Epithelial cell of esophagus (primary cell): ENCODE measurements at regions not wholly inside any gene's neighbourhood (a gene's known extent, or its start where the extent isn't known, plus 50 kb on each side); places are given as distances from the start of the nearest gene placed in this dataset.
"Not testable (repeated sequence)": the region's sequence is repeated elsewhere in the genome, so short reads cannot be mapped to it uniquely, and the experiment has no call there.

Experiments used
- DNase-seq: peaks from one replicate; pipeline ENCODE4 v3.0.0; 2010; ENCODE audit warnings: low read depth
- H3K4me3 ChIP-seq: 2 replicates; pipeline ENCODE4 v1.5.1; 2011; ENCODE audit warnings: mild to moderate bottlenecking, low read length, control low read depth
- CTCF ChIP-seq: IDR thresholded peaks from 2 replicates; pipeline ENCODE4 v1.5.1; 2011; ENCODE audit warnings: low read depth, mild to moderate bottlenecking, low read length, control low read depth, inconsistent platforms; ENCODE audit not compliant: insufficient read depth; ENCODE audit errors: missing control alignments

- no peak overlapping the region for H3K4me3 ChIP-seq
- no peak for DNase-seq
- no peak for TF ChIP-seq CTCF
Observed at GRCh38 chr10:3640816-3641215, 144.2 kb downstream of the KLF6 start.

DNA sequence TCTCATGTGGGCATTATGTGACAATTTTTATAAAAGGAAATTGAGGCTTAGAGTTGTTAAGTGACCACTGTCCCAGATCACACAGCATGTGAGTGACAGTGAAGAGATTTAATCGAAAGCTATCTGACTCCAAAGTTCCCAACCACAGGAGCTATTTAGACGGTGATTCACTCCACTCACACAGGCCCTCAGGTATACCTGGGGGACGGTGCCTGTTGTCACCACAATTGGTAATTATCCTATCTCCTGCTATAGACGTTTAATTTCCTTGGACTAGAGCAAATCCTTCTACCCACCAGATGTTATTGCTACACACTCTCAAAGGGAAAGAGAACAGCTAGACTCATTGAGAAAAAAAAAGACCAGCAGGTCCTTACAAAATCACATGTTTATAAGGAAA, 145.5 kb downstream of the KLF6 start:
- no peak overlapping the region for H3K4me3 ChIP-seq
- peak; percentile 38 for DNase-seq
- TF ChIP-seq CTCF, result no peak

GRCh38 chr10:3636356-3637181, 148.4 kb downstream of the KLF6 start:
- no peak for TF ChIP-seq CTCF
- H3K4me3 ChIP-seq, result no peak overlapping the region
- peak; percentile 64 for DNase-seq

- no peak for TF ChIP-seq CTCF
- H3K4me3 ChIP-seq, result no peak overlapping the region
- peak; percentile 98 for DNase-seq
Observed at GRCh38 chr10:3635697-3636096, 149.3 kb downstream of the KLF6 start.

DNA sequence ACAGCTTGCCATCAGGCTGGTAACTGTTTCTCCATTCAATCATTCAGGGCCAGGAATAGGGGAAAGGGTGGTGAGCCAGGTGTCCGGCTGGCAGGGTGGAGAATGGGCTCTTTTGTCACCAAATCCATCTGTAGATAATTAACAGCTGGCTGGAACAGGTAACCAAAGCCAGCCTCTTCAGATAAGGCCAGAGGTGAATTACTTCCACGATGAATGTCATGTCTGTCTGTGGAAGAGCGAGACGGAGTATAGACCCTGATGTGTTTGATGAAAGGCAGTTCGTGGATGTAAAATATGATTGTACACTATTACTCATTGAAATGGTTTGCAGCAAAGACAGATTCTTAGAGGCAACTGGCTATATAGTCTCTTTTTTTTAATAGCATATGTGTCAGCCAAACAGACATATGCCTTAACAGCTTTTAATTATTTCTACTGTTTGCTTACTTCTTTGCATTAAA, 149.8 kb downstream of the KLF6 start:
- DNase-seq, result peak; percentile 52

DNA sequence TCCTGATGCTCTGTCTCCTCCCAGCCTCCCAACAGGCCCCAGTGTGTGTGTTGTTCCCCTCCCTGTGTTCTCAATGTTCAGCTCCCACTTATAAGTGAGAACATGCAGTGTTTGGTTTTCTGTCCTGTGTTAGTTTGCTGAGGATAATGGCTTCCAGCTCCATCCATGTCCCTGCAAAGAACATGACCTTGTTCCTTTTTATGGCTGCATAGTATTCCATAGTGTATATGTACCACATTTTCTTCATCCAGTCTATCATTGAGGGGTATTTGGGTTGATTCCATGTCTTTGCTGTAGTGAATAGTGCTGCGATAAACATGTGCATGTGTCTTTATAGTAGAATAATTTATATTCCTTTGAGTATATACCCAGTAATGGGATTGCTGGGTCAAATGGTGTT, 150.4 kb downstream of the KLF6 start:
- H3K4me3 ChIP-seq, DNase-seq: not testable (repeated sequence)

More for the DNA sequence above, 149.8 kb downstream of the KLF6 start:
- no peak for TF ChIP-seq CTCF
- H3K4me3 ChIP-seq, result no peak overlapping the region

DNA sequence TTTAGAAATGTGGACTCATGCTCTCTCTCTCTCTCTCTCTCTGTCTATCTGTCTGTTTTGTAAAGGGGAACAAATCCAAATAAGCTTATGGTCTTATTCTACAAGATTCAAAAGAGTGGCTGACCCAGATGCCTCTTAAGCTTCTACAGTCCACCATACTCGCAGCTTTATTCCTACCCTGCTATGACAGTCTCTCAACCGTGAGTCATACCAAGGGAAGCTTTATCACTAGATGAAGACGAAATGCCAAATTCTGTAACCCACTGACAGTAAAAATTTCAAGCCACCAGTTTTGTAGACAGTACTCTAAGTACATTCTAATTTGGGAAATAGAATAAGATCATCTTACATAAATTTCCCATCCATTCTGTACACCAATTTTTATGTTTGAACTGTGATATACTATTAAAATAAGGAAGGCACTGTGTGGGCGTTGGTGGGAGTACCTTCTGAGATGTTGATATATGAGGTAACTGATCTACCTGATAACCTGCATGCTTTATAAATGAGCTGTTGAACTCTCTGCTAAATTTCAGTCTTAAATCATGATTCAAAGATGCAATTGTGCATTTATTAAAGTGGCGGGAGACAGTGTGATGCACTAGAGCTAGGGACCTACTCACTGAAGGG, 153.2 kb downstream of the KLF6 start:
- no peak for TF ChIP-seq CTCF
- peak; percentile 24 for DNase-seq
- H3K4me3 ChIP-seq, result no peak overlapping the region
